ENCODE measurements at regions not wholly inside any gene's neighbourhood (a gene's known extent, or its start where the extent isn't known, plus 50 kb on each side); places are given as distances from the start of the nearest gene placed in this dataset.

DNA sequence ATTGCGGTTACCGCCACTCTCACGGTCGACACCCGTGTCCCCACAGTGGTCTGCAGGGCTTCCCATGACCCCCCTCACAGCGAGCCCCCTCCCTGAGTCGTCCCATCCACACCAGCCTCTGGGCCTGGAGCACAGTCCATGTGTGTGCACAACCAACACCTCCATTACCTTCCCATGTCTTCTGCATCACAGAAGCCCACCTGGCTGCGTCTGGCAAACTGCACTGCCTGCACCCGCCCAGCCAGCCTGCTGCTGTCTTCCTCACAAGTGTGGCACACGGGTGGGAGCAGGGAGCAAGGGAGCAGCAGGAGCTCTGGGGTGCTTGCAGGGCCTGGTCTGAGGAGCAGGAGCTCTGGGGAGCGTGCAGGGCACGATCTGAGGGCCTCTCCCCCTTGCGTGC, 415.3 kb upstream of the IRX4 start (continued):
- TF ChIP-seq NRF1 (IDR thresholded peaks at IDR 0.05; ENCODE audit: low read depth, low read length): no peak
- no peak for TF ChIP-seq HDAC6 (IDR thresholded peaks at IDR 0.05; ENCODE audit: low read depth, low read length)
- no peak for TF ChIP-seq PHF8 (conservative IDR thresholded peaks at IDR 0.05; ENCODE audit: low read depth, low read length)
- no peak for TF ChIP-seq KDM4A (IDR thresholded peaks at IDR 0.05; ENCODE audit: low read depth, low read length, severe bottlenecking)
- TF ChIP-seq GTF2F1 (IDR thresholded peaks at IDR 0.05; ENCODE audit: borderline replicate concordance, low read depth, low read length): no peak
- TF ChIP-seq POU5F1 (IDR thresholded peaks at IDR 0.05; ENCODE audit: low read depth, low read length): no peak

Data from H1 (cell line).